B cell (primary cell): ENCODE measurements at regions not wholly inside any gene's neighbourhood (a gene's known extent, or its start where the extent isn't known, plus 50 kb on each side); places are given as distances from the start of the nearest gene placed in this dataset.

Experiments
- ATAC-seq: fragments of 200-7000 bp; cut with Tn5 transposase; one replicate; pipeline ENCODE4 v1.10.0; 2021; ENCODE audit warnings: low read depth, mild to moderate bottlenecking, moderate number of reproducible peaks, moderate library complexity
- CTCF ChIA-PET: fragments of 350-600 bp; sonication (Branson Sonifier 250); formaldehyde crosslinking; loops from one replicate; lab custom pipeline; 2021; ENCODE audit warnings: antibody characterized with exemption, inconsistent platforms; lab: Charles Lee
- POLR2A ChIA-PET: fragments of 350-600 bp; sonication (Branson Sonifier 250); formaldehyde crosslinking; loops from one replicate; lab custom pipeline; 2021; ENCODE audit warnings: antibody characterized with exemption; lab: Charles Lee
- DNase-seq: peaks from one replicate; pipeline ENCODE4 v3.0.0; 2013
- H2AFZ ChIP-seq: 2 replicates; pipeline ENCODE4 v1.6.1; 2012; ENCODE audit warnings: mild to moderate bottlenecking, low read depth, low read length; ENCODE audit not compliant: insufficient read depth, poor library complexity, severe bottlenecking
- H3K27ac ChIP-seq, 2 donors: 1 replicate in 1 of 2; 2 replicates in 1 of 2; pipeline ENCODE4 v1.5.1; 2012 to 2013; ENCODE audit warnings: low read length in 2 of 2, mild to moderate bottlenecking in 2 of 2, moderate library complexity in 1 of 2
- H3K27me3 ChIP-seq, 4 experiments: fragments of 200-600 bp in 1 of 4; sonication (generic) in 1 of 4; replicated peaks in 1 of 4; 1 replicate in 2 of 4; 2 replicates in 2 of 4; pipeline versions ENCODE4 v1.6.1 to v1.7.0; 2013 to 2016; ENCODE audit warnings: low read length in 3 of 4, mild to moderate bottlenecking in 2 of 4, mixed read lengths in 1 of 4, moderate library complexity in 1 of 4; ENCODE audit not compliant: insufficient read depth in 4 of 4, control insufficient read depth in 3 of 4; ENCODE audit errors: control extremely low read depth in 1 of 4
- H3K36me3 ChIP-seq, 2 experiments: replicated peaks in 1 of 2; 1 replicate in 1 of 2; 2 replicates in 1 of 2; pipeline versions ENCODE4 v1.6.1 to v1.7.1; 2013; ENCODE audit warnings: low read length in 1 of 2; ENCODE audit not compliant: insufficient read depth in 2 of 2, control insufficient read depth in 1 of 2; ENCODE audit errors: control extremely low read depth in 1 of 2, extremely low read depth in 1 of 2
- H3K4me1 ChIP-seq, 2 donors: fragments of 200-600 bp in 1 of 2; sonication (generic) in 1 of 2; 1 replicate in 1 of 2; 2 replicates in 1 of 2; pipeline versions ENCODE4 v1.5.1 to v1.6.1; 2013 to 2017; ENCODE audit warnings: low read length in 2 of 2; ENCODE audit not compliant: control insufficient read depth in 2 of 2, insufficient read depth in 2 of 2
- H3K4me2 ChIP-seq: replicated peaks from 2 replicates; pipeline ENCODE3; 2012; ENCODE audit warnings: mild to moderate bottlenecking, low read depth, low read length; ENCODE audit not compliant: poor library complexity, severe bottlenecking
- H3K4me3 ChIP-seq, 5 experiments: fragments of 200-600 bp in 1 of 5; sonication (generic) in 1 of 5; 1 replicate in 3 of 5; 2 replicates in 2 of 5; pipeline versions ENCODE4 v1.5.1 to v1.7.0; 2011 to 2016; ENCODE audit warnings: low read length in 4 of 5, mild to moderate bottlenecking in 4 of 5, low read depth in 2 of 5, control low read depth in 1 of 5, moderate library complexity in 1 of 5; ENCODE audit not compliant: insufficient read depth in 1 of 5; ENCODE audit errors: control extremely low read depth in 1 of 5, extremely low read depth in 1 of 5
- H3K79me2 ChIP-seq: fragments of 200-600 bp; sonication (generic); one replicate; pipeline ENCODE4 v1.6.0; 2016; ENCODE audit warnings: low read length; ENCODE audit not compliant: control insufficient read depth, insufficient read depth
- H3K9ac ChIP-seq: fragments of 200-600 bp; sonication (generic); 2 replicates; pipeline ENCODE4 v1.6.1; 2017; ENCODE audit warnings: mild to moderate bottlenecking, low read length, moderate library complexity
- H3K9me3 ChIP-seq, 3 donors: one replicate each; pipeline versions ENCODE4 v1.6.1 to v1.7.1; 2013; ENCODE audit warnings: low read length in 2 of 3; ENCODE audit not compliant: control insufficient read depth in 2 of 3, insufficient read depth in 1 of 3; ENCODE audit errors: control extremely low read depth in 1 of 3
- H4K20me1 ChIP-seq: 2 replicates; pipeline ENCODE4 v1.6.0; 2012; ENCODE audit warnings: mild to moderate bottlenecking, low read length; ENCODE audit not compliant: insufficient read depth, control insufficient read depth, poor library complexity, severe bottlenecking
- H3K27ac Mint-ChIP-seq: one replicate; pipeline ENCODE4 v1.8.0; 2021; ENCODE audit warnings: mixed read lengths
- H3K27me3 Mint-ChIP-seq: one replicate; pipeline ENCODE4 v1.8.0; 2021; ENCODE audit warnings: mixed read lengths
- H3K4me1 Mint-ChIP-seq: one replicate; pipeline ENCODE4 v1.8.0; 2021; ENCODE audit warnings: mixed read lengths
- H3K4me3 Mint-ChIP-seq: one replicate; pipeline ENCODE4 v1.8.0; 2021; ENCODE audit warnings: mixed read lengths
- H3K9me3 Mint-ChIP-seq: one replicate; pipeline ENCODE4 v1.8.0; 2022; ENCODE audit warnings: mixed read lengths; ENCODE audit not compliant: insufficient read depth
- EZH2 ChIP-seq: IDR thresholded peaks from 2 replicates; pipeline ENCODE4 v1.6.1; 2012; ENCODE audit warnings: borderline replicate concordance, low read depth, mild to moderate bottlenecking, moderate library complexity, low read length; ENCODE audit not compliant: insufficient read depth, poor library complexity, severe bottlenecking
- WGBS: methylation state at CpG from one replicate; pipeline ENCODE4 v1.1.5; 2013; ENCODE audit warnings: missing lambda C conversion rate; ENCODE audit not compliant: insufficient coverage; 5-methylcytosine and 5-hydroxymethylcytosine counted together
- intact Hi-C: fragments of 100-400 bp; cut with micrococcal nuclease; formaldehyde crosslinking; loops from one replicate; pipeline ENCODE4 v1.10.0; 2022
- TF ChIP-seq, protein P1 (sequence below): fragments of 200-600 bp; IDR thresholded peaks from one replicate; pipeline ENCODE4 v1.8.0; 2022; ENCODE audit warnings: antibody characterized with exemption, mild to moderate bottlenecking

DNA sequence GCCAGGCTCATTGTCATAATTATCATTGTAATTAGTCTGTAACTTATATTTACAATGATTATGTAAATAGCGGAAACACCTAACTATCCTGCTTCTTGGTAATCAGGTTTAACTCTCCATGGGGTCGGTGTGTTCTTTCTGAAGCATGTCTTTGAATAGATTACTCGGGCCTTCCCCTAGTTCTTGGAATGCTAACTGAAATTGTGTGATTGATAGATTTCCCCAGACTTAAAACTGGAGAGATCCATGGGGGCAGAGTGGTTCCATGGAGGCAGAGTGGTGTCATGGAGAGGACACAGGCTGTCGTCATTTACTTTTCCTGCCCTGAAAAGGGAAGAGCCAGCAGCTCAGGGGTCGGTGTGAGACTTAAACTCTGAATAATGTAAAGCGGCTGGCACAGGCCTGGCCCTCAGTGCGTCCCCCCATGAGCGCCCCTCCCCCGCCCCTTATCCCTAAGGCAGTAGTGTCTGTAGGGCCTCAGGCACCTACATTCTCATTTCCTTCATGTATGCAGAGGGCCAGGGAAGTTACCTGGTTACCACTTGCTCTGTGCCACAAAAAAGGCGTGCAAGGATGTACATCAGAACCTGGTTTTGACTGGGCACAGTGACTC lies 225.1 kb downstream of the TM9SF2 start:
- H3K4me3 ChIP-seq = no peak overlapping the region
- WGBS = 93% methylated on average over 8 of the region's 10 CpGs
- H3K36me3 ChIP-seq = no peaks in the 10 kb centered on the region
- no peaks in the 10 kb centered on the region for H3K27me3 Mint-ChIP-seq
- no peak overlapping the region for H3K4me3 Mint-ChIP-seq
- H3K27ac Mint-ChIP-seq = no peak overlapping the region
- no peaks in the 10 kb centered on the region for H3K4me1 ChIP-seq
- no peak overlapping the region for H3K4me2 ChIP-seq
- ChIA-PET CTCF (no interaction called here), POLR2A (no interaction called here)
- TF ChIP-seq EZH2 = no peak
- TF ChIP-seq, protein P1, sequence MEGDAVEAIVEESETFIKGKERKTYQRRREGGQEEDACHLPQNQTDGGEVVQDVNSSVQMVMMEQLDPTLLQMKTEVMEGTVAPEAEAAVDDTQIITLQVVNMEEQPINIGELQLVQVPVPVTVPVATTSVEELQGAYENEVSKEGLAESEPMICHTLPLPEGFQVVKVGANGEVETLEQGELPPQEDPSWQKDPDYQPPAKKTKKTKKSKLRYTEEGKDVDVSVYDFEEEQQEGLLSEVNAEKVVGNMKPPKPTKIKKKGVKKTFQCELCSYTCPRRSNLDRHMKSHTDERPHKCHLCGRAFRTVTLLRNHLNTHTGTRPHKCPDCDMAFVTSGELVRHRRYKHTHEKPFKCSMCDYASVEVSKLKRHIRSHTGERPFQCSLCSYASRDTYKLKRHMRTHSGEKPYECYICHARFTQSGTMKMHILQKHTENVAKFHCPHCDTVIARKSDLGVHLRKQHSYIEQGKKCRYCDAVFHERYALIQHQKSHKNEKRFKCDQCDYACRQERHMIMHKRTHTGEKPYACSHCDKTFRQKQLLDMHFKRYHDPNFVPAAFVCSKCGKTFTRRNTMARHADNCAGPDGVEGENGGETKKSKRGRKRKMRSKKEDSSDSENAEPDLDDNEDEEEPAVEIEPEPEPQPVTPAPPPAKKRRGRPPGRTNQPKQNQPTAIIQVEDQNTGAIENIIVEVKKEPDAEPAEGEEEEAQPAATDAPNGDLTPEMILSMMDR = no peak
- H3K4me1 Mint-ChIP-seq = peaks cover 5% of the 10 kb centered on the region
- H3K79me2 ChIP-seq = no peaks in the 10 kb centered on the region
- H3K9me3 ChIP-seq = no peaks in the 10 kb centered on the region
- H3K27me3 ChIP-seq = no peaks in the 10 kb centered on the region
- ATAC-seq = no peak
- no peak overlapping the region for H2AFZ ChIP-seq
- H4K20me1 ChIP-seq = no peaks in the 10 kb centered on the region
- H3K9ac ChIP-seq = no peak overlapping the region
- no peaks in the 10 kb centered on the region for H3K9me3 Mint-ChIP-seq
- intact Hi-C loops = no loop called here
- no peak overlapping the region for H3K27ac ChIP-seq
- DNase-seq = no peak

- ATAC-seq = no peak
- WGBS = 100% methylated on average over 4 of the region's 11 CpGs
- no peaks in the 10 kb centered on the region for H3K36me3 ChIP-seq
- H3K27ac ChIP-seq = no peak overlapping the region
- H4K20me1 ChIP-seq = no peaks in the 10 kb centered on the region
- no peaks in the 10 kb centered on the region for H3K27me3 ChIP-seq
- no peaks in the 10 kb centered on the region for H3K4me1 ChIP-seq
- no peaks in the 10 kb centered on the region for H3K9me3 ChIP-seq
- no peak for DNase-seq
- peaks cover 5% of the 10 kb centered on the region for H3K4me1 Mint-ChIP-seq
- POLR2A ChIA-PET = no interaction called here
- TF ChIP-seq, protein P1 = no peak
- no peak for TF ChIP-seq EZH2
- no peaks in the 10 kb centered on the region for H3K79me2 ChIP-seq
- no peak overlapping the region for H3K4me2 ChIP-seq
- H3K27ac Mint-ChIP-seq = no peak overlapping the region
- no peak overlapping the region for H3K4me3 Mint-ChIP-seq
- intact Hi-C loops = no loop called here
- H3K27me3 Mint-ChIP-seq = no peaks in the 10 kb centered on the region
- no peaks in the 10 kb centered on the region for H3K9me3 Mint-ChIP-seq
- no peak overlapping the region for H3K9ac ChIP-seq
- H2AFZ ChIP-seq = no peak overlapping the region
- CTCF ChIA-PET = no interaction called here
- H3K4me3 ChIP-seq = no peak overlapping the region
Measured at GRCh38 chr13:99725644-99726043, 224.4 kb downstream of the TM9SF2 start.
